ENCODE measurements at regions not wholly inside any gene's neighbourhood (a gene's known extent, or its start where the extent isn't known, plus 50 kb on each side); places are given as distances from the start of the nearest gene placed in this dataset.

DNA sequence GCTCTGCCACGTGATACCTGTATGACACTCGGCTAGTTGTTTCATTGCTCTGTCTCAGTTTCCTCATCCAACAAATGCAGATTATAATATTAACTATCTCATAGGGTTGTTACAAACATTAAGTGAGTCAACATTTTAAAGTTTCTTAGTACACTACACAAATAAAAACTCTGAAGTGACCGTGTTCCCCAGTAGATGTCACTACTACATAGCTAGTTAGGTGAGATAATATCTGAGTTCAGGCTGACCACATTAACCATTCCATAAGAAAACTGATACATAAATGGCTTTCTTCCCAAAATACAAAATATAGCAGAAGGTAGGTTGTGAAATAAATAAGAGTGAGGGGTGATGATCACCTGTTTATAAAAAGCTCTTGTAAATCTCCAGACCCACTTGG, 214.1 kb downstream of the NUF2 start:
- H4K8ac ChIP-seq (ENCODE audit: low read depth in 2 of 2, low read length in 2 of 2), result no peak overlapping the region
- no peaks in the 10 kb centered on the region for H3K36me3 ChIP-seq (ENCODE audit: control insufficient read depth, insufficient read depth, low read length)
- ChIA-PET POLR2A (ENCODE audit: unreplicated experiment) (no interaction called here), CTCF (no interaction called here)
- TF ChIP-seq, protein P1, sequence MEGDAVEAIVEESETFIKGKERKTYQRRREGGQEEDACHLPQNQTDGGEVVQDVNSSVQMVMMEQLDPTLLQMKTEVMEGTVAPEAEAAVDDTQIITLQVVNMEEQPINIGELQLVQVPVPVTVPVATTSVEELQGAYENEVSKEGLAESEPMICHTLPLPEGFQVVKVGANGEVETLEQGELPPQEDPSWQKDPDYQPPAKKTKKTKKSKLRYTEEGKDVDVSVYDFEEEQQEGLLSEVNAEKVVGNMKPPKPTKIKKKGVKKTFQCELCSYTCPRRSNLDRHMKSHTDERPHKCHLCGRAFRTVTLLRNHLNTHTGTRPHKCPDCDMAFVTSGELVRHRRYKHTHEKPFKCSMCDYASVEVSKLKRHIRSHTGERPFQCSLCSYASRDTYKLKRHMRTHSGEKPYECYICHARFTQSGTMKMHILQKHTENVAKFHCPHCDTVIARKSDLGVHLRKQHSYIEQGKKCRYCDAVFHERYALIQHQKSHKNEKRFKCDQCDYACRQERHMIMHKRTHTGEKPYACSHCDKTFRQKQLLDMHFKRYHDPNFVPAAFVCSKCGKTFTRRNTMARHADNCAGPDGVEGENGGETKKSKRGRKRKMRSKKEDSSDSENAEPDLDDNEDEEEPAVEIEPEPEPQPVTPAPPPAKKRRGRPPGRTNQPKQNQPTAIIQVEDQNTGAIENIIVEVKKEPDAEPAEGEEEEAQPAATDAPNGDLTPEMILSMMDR (conservative IDR thresholded peaks at IDR 0.05; ENCODE audit: low read depth, low read length), result peak; percentile 28; the same call in 1 of the 2 replicates
- TF ChIP-seq NFE2L2 (IDR thresholded peaks at IDR 0.05; ENCODE audit: low read depth, low read length) (no peak), RAD21 (IDR thresholded peaks at IDR 0.05; ENCODE audit: low read length) (peak; percentile 35; the same call in 1 of the 2 replicates)
- no peak overlapping the region for H2BK5ac ChIP-seq (ENCODE audit: low read depth, low read length, poor library complexity, severe bottlenecking)
- H3K79me1 ChIP-seq (ENCODE audit: low read depth in 1 of 2, low read length in 2 of 2), result no peaks in the 10 kb centered on the region
- no peak overlapping the region for H3K9ac ChIP-seq (ENCODE audit: low read depth, low read length)
- no peak overlapping the region for H2BK15ac ChIP-seq (ENCODE audit: low read depth, low read length)
- intact Hi-C loops (cut with micrococcal nuclease) (no loop called here), in situ Hi-C loops (cut with MboI; ENCODE audit: low sequenced_read_pairs) (loop anchor here (25.0 kb wide), 1 partner anchor 1526 kb away; no protein-coding TSS in a partner anchor), dilution Hi-C loops (cut with HindIII; ENCODE audit: low sequenced_read_pairs, unreplicated experiment) (no loop called here)
- no peak overlapping the region for H3K56ac ChIP-seq (ENCODE audit: extremely low read depth, insufficient read depth, low read length)
- H2AK5ac ChIP-seq (ENCODE audit: low read depth, low read length), result no peak overlapping the region
- H3K4me1 ChIP-seq (ENCODE audit: control insufficient read depth, insufficient read depth, low read length), result no peaks in the 10 kb centered on the region
- no TSS peak for BruUV-seq (replicated peaks)
- no peak overlapping the region for H4K5ac ChIP-seq (ENCODE audit: low read depth, low read length)
- no peak overlapping the region for H2AK9ac ChIP-seq (replicated peaks; ENCODE audit: low read depth, low read length, poor library complexity)
- H3K9me1 ChIP-seq (ENCODE audit: insufficient read depth, low read length), result no peaks in the 10 kb centered on the region
- no peak overlapping the region for H3K14ac ChIP-seq (replicated peaks; ENCODE audit: low read depth, low read length)
- H3K27me3 ChIP-seq (ENCODE audit: control insufficient read depth, insufficient read depth, low read length), result no peaks in the 10 kb centered on the region
- peak; percentile 5 for DNase-seq
- H2BK120ac ChIP-seq (ENCODE audit: low read depth, low read length), result no peak overlapping the region
- H3K9me3 ChIP-seq (ENCODE audit: control insufficient read depth, insufficient read depth, low read length), result no peaks in the 10 kb centered on the region
- H3K27ac ChIP-seq (ENCODE audit: insufficient read depth, low read length), result no peak overlapping the region
- no peak for ATAC-seq (ENCODE audit: low read depth)
- H3K4ac ChIP-seq (ENCODE audit: low read depth, low read length), result no peak overlapping the region
- no CpG with 5 or more reads among the region's 3 CpGs for WGBS, 2 experiments (ENCODE audit: extremely low coverage in 2 of 2, insufficient read length in 1 of 2)
- H4K20me1 ChIP-seq (ENCODE audit: insufficient read depth, low read length), result no peaks in the 10 kb centered on the region
- no peak overlapping the region for H2AFZ ChIP-seq (replicated peaks; ENCODE audit: low read length, poor library complexity)
- H3K23ac ChIP-seq (ENCODE audit: low read depth, low read length), result no peak overlapping the region
- no peak overlapping the region for H3K4me2 ChIP-seq (ENCODE audit: low read depth, low read length)
- no peak overlapping the region for H2BK20ac ChIP-seq (ENCODE audit: low read depth, low read length)
- no peak overlapping the region for H3K18ac ChIP-seq (ENCODE audit: low read depth, low read length)
- H3K4me3 ChIP-seq (ENCODE audit: insufficient read depth, low read depth, low read length), result no peak overlapping the region
- H4K91ac ChIP-seq (ENCODE audit: insufficient read depth, low read depth, low read length), result no peak overlapping the region

Measured in IMR-90 (cell line).